ENCODE measurements at regions not wholly inside any gene's neighbourhood (a gene's known extent, or its start where the extent isn't known, plus 50 kb on each side); places are given as distances from the start of the nearest gene placed in this dataset.

DNA sequence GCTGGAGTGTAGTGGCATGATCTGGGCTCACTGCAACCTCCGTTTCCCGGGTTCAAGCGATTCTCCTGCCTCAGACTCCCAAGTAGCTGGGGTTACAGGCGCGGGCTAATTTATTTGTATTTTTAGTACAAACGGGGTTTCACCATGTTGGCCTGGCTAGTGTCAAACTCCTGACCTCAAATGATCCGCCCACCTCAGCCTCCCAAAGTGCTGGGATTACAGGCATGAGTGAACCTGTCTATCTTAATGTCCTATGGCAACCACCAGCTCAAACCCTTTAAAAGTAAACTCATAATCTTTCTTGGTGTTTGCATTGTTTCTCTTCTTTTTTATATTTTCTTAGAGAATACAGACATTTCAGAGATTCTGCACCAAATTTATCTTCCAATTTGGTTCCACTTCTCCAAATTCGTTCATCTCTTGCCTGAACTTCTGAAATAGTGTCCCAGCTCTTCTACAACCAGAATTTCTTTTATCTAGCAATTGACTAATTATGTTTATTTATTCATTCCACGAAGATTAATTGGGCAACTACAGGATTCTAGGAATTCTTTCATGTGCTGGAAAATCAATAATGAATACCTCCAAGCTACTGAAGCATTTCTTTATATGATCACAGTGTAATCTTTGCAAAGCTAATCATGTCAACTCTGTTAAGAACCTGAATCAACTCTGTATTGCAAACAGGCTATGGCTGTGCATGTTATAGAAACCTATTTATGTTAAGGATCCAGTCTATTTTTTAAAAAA, 60.0 kb upstream of the TYRP1 start:
- TF ChIP-seq, protein P1, sequence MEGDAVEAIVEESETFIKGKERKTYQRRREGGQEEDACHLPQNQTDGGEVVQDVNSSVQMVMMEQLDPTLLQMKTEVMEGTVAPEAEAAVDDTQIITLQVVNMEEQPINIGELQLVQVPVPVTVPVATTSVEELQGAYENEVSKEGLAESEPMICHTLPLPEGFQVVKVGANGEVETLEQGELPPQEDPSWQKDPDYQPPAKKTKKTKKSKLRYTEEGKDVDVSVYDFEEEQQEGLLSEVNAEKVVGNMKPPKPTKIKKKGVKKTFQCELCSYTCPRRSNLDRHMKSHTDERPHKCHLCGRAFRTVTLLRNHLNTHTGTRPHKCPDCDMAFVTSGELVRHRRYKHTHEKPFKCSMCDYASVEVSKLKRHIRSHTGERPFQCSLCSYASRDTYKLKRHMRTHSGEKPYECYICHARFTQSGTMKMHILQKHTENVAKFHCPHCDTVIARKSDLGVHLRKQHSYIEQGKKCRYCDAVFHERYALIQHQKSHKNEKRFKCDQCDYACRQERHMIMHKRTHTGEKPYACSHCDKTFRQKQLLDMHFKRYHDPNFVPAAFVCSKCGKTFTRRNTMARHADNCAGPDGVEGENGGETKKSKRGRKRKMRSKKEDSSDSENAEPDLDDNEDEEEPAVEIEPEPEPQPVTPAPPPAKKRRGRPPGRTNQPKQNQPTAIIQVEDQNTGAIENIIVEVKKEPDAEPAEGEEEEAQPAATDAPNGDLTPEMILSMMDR (IDR thresholded peaks at IDR 0.05), result no peak
- no peak for TF ChIP-seq POLR2A (IDR thresholded peaks at IDR 0.05)
